HFFc6 (cell line): ENCODE measurements at regions not wholly inside any gene's neighbourhood (a gene's known extent, or its start where the extent isn't known, plus 50 kb on each side); places are given as distances from the start of the nearest gene placed in this dataset.

ENCODE experiments used
- DNase-seq: peaks from one replicate; pipeline ENCODE4 v3.0.0-alpha.2; 2018
- H3K27ac Mint-ChIP-seq: 2 replicates; pipeline ENCODE4 v1.8.0; 2020; ENCODE audit warnings: mild to moderate bottlenecking, mixed read lengths
- H3K27me3 Mint-ChIP-seq: 2 replicates; pipeline ENCODE4 v1.8.0; 2021; ENCODE audit warnings: mild to moderate bottlenecking, moderate library complexity, mixed read lengths; ENCODE audit not compliant: insufficient read depth
- H3K36me3 Mint-ChIP-seq: 2 replicates; pipeline ENCODE4 v1.8.0; 2021; ENCODE audit warnings: low read depth, mixed read lengths
- H3K4me1 Mint-ChIP-seq: 2 replicates; pipeline ENCODE4 v1.8.0; 2020; ENCODE audit warnings: low read depth, mixed read lengths
- H3K4me3 Mint-ChIP-seq: 2 replicates; pipeline ENCODE4 v1.8.0; 2020; ENCODE audit warnings: mild to moderate bottlenecking, moderate library complexity, mixed read lengths
- H3K9me3 Mint-ChIP-seq: 2 replicates; pipeline ENCODE4 v1.8.0; 2020; ENCODE audit warnings: mild to moderate bottlenecking, mixed read lengths
- CTCF ChIP-seq: fragments of 200-600 bp; sonication (generic); IDR thresholded peaks from 2 replicates; pipeline ENCODE4 v1.5.0; 2021; ENCODE audit warnings: antibody characterized with exemption, mild to moderate bottlenecking

GRCh38 chr6:19209202-19209601, 628.0 kb upstream of the ID4 start:
- Mint-ChIP-seq H3K27me3 (no peaks in the 10 kb centered on the region; the same call in 1 of the 2 replicates), H3K27ac (no peak overlapping the region), H3K36me3 (no peaks in the 10 kb centered on the region), H3K4me1 (no peaks in the 10 kb centered on the region), H3K9me3 (peaks cover 42% of the 10 kb centered on the region), H3K4me3 (no peak overlapping the region)
- TF ChIP-seq CTCF, result no peak
- DNase-seq, result no peak

- H3K27ac Mint-ChIP-seq, result no peak overlapping the region
- H3K9me3 Mint-ChIP-seq, result peaks cover 51% of the 10 kb centered on the region
- TF ChIP-seq CTCF, result no peak; the same call in 1 of the 2 replicates
- no peaks in the 10 kb centered on the region for H3K36me3 Mint-ChIP-seq
- H3K4me1 Mint-ChIP-seq, result no peaks in the 10 kb centered on the region
- DNase-seq, result no peak
- no peaks in the 10 kb centered on the region; the same call in 1 of the 2 replicates for H3K27me3 Mint-ChIP-seq
- no peak overlapping the region for H3K4me3 Mint-ChIP-seq
These were observed 626.1 kb upstream of the ID4 start for GRCh38 chr6:19210849-19211590.

- H3K36me3 Mint-ChIP-seq, result no peaks in the 10 kb centered on the region
- no peaks in the 10 kb centered on the region; the same call in 1 of the 2 replicates for H3K27me3 Mint-ChIP-seq
- H3K4me1 Mint-ChIP-seq, result no peaks in the 10 kb centered on the region
These were observed 622.9 kb upstream of the ID4 start for GRCh38 chr6:19214231-19214630.

GRCh38 chr6:19219931-19220330, 617.2 kb upstream of the ID4 start:
- Mint-ChIP-seq H3K4me3 (no peak overlapping the region), H3K4me1 (no peaks in the 10 kb centered on the region), H3K9me3 (peaks cover 33% of the 10 kb centered on the region), H3K27ac (no peak overlapping the region), H3K27me3 (no peaks in the 10 kb centered on the region; the same call in 1 of the 2 replicates), H3K36me3 (no peaks in the 10 kb centered on the region)
- no peak for DNase-seq
- no peak for TF ChIP-seq CTCF

More at GRCh38 chr6:19214231-19214630, 622.9 kb upstream of the ID4 start:
- Mint-ChIP-seq H3K9me3 (peaks cover 46% of the 10 kb centered on the region), H3K27ac (no peak overlapping the region), H3K4me3 (no peak overlapping the region)
- DNase-seq, result no peak
- TF ChIP-seq CTCF, result no peak

- no peaks in the 10 kb centered on the region for H3K4me1 Mint-ChIP-seq
- DNase-seq, result no peak
- TF ChIP-seq CTCF, result no peak
- no peak overlapping the region for H3K27ac Mint-ChIP-seq
- no peaks in the 10 kb centered on the region for H3K27me3 Mint-ChIP-seq
- no peaks in the 10 kb centered on the region for H3K36me3 Mint-ChIP-seq
- H3K4me3 Mint-ChIP-seq, result no peak overlapping the region
- H3K9me3 Mint-ChIP-seq, result peaks cover 22% of the 10 kb centered on the region
These were observed 605.1 kb upstream of the ID4 start for GRCh38 chr6:19231878-19232561.
